ENCODE measurements at regions not wholly inside any gene's neighbourhood (a gene's known extent, or its start where the extent isn't known, plus 50 kb on each side); places are given as distances from the start of the nearest gene placed in this dataset.

DNA sequence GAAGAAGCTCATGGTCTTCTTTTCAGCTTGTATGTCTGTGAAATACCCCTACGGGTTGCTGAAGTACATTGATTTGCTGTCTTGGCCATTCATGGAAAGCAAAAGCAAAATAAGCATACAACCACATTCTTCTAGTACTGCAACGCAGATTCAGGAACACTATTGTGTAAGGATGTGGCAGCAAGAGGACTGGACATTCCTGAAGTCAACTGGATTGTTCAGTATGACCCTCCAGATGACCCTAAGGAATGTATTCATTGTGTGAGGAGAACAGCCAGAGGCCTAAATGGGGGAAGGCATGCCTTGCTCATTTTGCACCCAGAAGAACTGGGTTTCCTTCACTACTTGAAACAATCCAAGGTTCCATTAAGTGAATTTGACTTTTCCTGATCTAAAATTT, 133.4 kb upstream of the ANKRD1 start:
- ChIA-PET POLR2A (no interaction called here), CTCF (interaction anchor here (0.8 to 1.2 kb wide), 2 partner anchors 54 to 244 kb away, joined by 3 read pairs; no protein-coding TSS in a partner anchor)
- Histone ChIP-seq H3K9me3 (no peaks in the 10 kb centered on the region), H3K4me2 (no peak overlapping the region), H3K27me3 (ENCODE audit: insufficient read depth) (no peaks in the 10 kb centered on the region), H3K27ac (ENCODE audit: low read depth in 2 of 2, low read length in 1 of 2) (no peak overlapping the region), H3K4me1 (ENCODE audit: control insufficient read depth in 1 of 2, insufficient read depth in 2 of 2, low read depth in 1 of 2, low read length in 1 of 2) (no peaks in the 10 kb centered on the region; a peak in 1 of 4 replicates), H3K4me3 (ENCODE audit: low read depth in 2 of 2, low read length in 1 of 2) (no peak overlapping the region), H3K79me2 (ENCODE audit: insufficient read depth) (no peaks in the 10 kb centered on the region), H2AFZ (ENCODE audit: low read depth) (no peak overlapping the region), H3K9me2 (no peaks in the 10 kb centered on the region), H3K36me3 (replicated peaks in 1 of 2; ENCODE audit: control insufficient read depth in 1 of 2, insufficient read depth in 2 of 2, low read length in 1 of 2) (no peaks in the 10 kb centered on the region), H4K20me1 (ENCODE audit: insufficient read depth) (no peaks in the 10 kb centered on the region), H3K9ac (no peak overlapping the region), H3F3A (replicated peaks; ENCODE audit: insufficient read depth) (no peaks in the 10 kb centered on the region)
- TF ChIP-seq, protein P1, sequence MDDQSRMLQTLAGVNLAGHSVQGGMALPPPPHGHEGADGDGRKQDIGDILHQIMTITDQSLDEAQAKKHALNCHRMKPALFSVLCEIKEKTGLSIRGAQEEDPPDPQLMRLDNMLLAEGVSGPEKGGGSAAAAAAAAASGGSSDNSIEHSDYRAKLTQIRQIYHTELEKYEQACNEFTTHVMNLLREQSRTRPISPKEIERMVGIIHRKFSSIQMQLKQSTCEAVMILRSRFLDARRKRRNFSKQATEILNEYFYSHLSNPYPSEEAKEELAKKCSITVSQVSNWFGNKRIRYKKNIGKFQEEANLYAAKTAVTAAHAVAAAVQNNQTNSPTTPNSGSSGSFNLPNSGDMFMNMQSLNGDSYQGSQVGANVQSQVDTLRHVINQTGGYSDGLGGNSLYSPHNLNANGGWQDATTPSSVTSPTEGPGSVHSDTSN (IDR thresholded peaks at IDR 0.05): no peak
- TF ChIP-seq, protein P2, sequence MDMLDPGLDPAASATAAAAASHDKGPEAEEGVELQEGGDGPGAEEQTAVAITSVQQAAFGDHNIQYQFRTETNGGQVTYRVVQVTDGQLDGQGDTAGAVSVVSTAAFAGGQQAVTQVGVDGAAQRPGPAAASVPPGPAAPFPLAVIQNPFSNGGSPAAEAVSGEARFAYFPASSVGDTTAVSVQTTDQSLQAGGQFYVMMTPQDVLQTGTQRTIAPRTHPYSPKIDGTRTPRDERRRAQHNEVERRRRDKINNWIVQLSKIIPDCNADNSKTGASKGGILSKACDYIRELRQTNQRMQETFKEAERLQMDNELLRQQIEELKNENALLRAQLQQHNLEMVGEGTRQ (IDR thresholded peaks at IDR 0.05; ENCODE audit: borderline replicate concordance, low read depth, low read length): no peak
- TF ChIP-seq, protein P3, sequence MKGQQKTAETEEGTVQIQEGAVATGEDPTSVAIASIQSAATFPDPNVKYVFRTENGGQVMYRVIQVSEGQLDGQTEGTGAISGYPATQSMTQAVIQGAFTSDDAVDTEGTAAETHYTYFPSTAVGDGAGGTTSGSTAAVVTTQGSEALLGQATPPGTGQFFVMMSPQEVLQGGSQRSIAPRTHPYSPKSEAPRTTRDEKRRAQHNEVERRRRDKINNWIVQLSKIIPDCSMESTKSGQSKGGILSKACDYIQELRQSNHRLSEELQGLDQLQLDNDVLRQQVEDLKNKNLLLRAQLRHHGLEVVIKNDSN (IDR thresholded peaks at IDR 0.05; ENCODE audit: borderline replicate concordance, low read depth): no peak
- no peak for TF ChIP-seq RFX5 (IDR thresholded peaks at IDR 0.05; ENCODE audit: low read length)
- TF ChIP-seq ELF1 (IDR thresholded peaks at IDR 0.05): no peak
- DNase-seq: no peak
- 50% methylated on average over 2 of the region's 2 CpGs for WGBS (ENCODE audit: low lambda C conversion rate)

DNA sequence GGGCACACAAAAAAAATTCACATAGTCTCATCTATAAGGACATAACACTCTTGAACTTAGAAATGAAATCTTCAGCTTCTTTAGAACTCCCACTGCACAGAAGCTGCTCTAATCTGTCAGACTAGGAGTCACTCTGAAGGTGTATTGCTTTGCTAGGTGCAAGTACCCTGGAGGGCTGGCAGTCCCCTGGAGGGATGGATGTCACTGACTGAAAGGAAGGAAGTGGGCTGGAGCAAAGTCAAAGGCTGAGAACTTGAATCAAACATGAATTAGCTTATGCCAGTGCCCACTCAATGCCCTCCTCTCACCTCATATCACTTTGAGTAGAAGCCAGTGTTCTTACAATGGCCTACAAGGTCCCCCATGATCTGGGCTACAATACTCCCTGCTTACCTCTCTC, 140.3 kb upstream of the ANKRD1 start:
- Histone ChIP-seq H3K4me2 (no peak overlapping the region), H3F3A (replicated peaks; ENCODE audit: insufficient read depth) (no peaks in the 10 kb centered on the region), H3K4me3 (ENCODE audit: low read depth in 2 of 2, low read length in 1 of 2) (no peak overlapping the region), H3K36me3 (replicated peaks in 1 of 2; ENCODE audit: control insufficient read depth in 1 of 2, insufficient read depth in 2 of 2, low read length in 1 of 2) (no peaks in the 10 kb centered on the region), H3K27me3 (ENCODE audit: insufficient read depth) (no peaks in the 10 kb centered on the region), H3K27ac (ENCODE audit: low read depth in 2 of 2, low read length in 1 of 2) (no peak overlapping the region), H2AFZ (ENCODE audit: low read depth) (no peak overlapping the region), H3K9me3 (no peaks in the 10 kb centered on the region), H3K9me2 (no peaks in the 10 kb centered on the region), H4K20me1 (ENCODE audit: insufficient read depth) (no peaks in the 10 kb centered on the region), H3K79me2 (ENCODE audit: insufficient read depth) (no peaks in the 10 kb centered on the region), H3K4me1 (ENCODE audit: control insufficient read depth in 1 of 2, insufficient read depth in 2 of 2, low read depth in 1 of 2, low read length in 1 of 2) (peaks cover 0 to 2% of the 10 kb centered on the region in 2 experiments; a peak in 1 of 4 replicates), H3K9ac (no peak overlapping the region)
- DNase-seq: no peak
- POLR2A ChIA-PET: no interaction called here
- CTCF ChIA-PET: interaction anchor here (1.2 to 2.2 kb wide), 3 partner anchors 9 to 16 kb away, joined by 3 to 7 read pairs (median 4); no protein-coding TSS in a partner anchor
- TF ChIP-seq, protein P1 (IDR thresholded peaks at IDR 0.05): no peak
- TF ChIP-seq, protein P4, sequence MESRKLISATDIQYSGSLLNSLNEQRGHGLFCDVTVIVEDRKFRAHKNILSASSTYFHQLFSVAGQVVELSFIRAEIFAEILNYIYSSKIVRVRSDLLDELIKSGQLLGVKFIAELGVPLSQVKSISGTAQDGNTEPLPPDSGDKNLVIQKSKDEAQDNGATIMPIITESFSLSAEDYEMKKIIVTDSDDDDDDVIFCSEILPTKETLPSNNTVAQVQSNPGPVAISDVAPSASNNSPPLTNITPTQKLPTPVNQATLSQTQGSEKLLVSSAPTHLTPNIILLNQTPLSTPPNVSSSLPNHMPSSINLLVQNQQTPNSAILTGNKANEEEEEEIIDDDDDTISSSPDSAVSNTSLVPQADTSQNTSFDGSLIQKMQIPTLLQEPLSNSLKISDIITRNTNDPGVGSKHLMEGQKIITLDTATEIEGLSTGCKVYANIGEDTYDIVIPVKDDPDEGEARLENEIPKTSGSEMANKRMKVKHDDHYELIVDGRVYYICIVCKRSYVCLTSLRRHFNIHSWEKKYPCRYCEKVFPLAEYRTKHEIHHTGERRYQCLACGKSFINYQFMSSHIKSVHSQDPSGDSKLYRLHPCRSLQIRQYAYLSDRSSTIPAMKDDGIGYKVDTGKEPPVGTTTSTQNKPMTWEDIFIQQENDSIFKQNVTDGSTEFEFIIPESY (IDR thresholded peaks at IDR 0.05; ENCODE audit: borderline replicate concordance, low read depth): no peak
- TF ChIP-seq TEAD4 (IDR thresholded peaks at IDR 0.05; ENCODE audit: borderline replicate concordance, insufficient read depth) (no peak), JUND (IDR thresholded peaks at IDR 0.05) (no peak), FOXM1 (IDR thresholded peaks at IDR 0.05; ENCODE audit: low read depth) (no peak), RAD21 (IDR thresholded peaks at IDR 0.05; ENCODE audit: low read length) (no peak), POLR2AphosphoS5 (IDR thresholded peaks at IDR 0.05; ENCODE audit: low read depth, low read length) (no peak), CHD2 (IDR thresholded peaks at IDR 0.05; ENCODE audit: low read length, partially characterized antibody) (no peak), RXRA (IDR thresholded peaks at IDR 0.05; ENCODE audit: borderline replicate concordance, low read depth) (no peak), FOXJ3 (CRISPR knock-in tag; IDR thresholded peaks at IDR 0.05) (no peak), MEF2A (IDR thresholded peaks at IDR 0.05; ENCODE audit: borderline replicate concordance, low read depth) (no peak), EZH2phosphoT487 (IDR thresholded peaks at IDR 0.05; ENCODE audit: borderline replicate concordance, low read depth) (no peak), MXI1 (IDR thresholded peaks at IDR 0.05; ENCODE audit: low read depth, low read length) (no peak), NFIC (IDR thresholded peaks at IDR 0.05; ENCODE audit: borderline replicate concordance) (no peak)
- TF ChIP-seq, protein P3 (IDR thresholded peaks at IDR 0.05; ENCODE audit: borderline replicate concordance, low read depth): no peak
- TF ChIP-seq, protein P5, sequence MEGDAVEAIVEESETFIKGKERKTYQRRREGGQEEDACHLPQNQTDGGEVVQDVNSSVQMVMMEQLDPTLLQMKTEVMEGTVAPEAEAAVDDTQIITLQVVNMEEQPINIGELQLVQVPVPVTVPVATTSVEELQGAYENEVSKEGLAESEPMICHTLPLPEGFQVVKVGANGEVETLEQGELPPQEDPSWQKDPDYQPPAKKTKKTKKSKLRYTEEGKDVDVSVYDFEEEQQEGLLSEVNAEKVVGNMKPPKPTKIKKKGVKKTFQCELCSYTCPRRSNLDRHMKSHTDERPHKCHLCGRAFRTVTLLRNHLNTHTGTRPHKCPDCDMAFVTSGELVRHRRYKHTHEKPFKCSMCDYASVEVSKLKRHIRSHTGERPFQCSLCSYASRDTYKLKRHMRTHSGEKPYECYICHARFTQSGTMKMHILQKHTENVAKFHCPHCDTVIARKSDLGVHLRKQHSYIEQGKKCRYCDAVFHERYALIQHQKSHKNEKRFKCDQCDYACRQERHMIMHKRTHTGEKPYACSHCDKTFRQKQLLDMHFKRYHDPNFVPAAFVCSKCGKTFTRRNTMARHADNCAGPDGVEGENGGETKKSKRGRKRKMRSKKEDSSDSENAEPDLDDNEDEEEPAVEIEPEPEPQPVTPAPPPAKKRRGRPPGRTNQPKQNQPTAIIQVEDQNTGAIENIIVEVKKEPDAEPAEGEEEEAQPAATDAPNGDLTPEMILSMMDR (IDR thresholded peaks at IDR 0.05): no peak

Measured in SK-N-SH (cell line).